SK-N-SH (cell line): ENCODE measurements at regions not wholly inside any gene's neighbourhood (a gene's known extent, or its start where the extent isn't known, plus 50 kb on each side); places are given as distances from the start of the nearest gene placed in this dataset.

Source experiments
- CTCF ChIA-PET: fragments of 300-600, 350-600 bp; formaldehyde crosslinking; extraction: SDS; loops from one replicate; lab custom pipeline; 2021; lab: Yijun Ruan, JAX
- POLR2A ChIA-PET: fragments of 350-600 bp; sonication (Branson Sonifier 250); formaldehyde crosslinking; extraction: SDS; loops from one replicate; lab custom pipeline; 2020; ENCODE audit warnings: antibody characterized with exemption, inconsistent platforms; lab: Yijun Ruan, JAX
- DNase-seq: peaks from one replicate; pipeline ENCODE4 v3.0.0; 2012
- H2AFZ ChIP-seq: fragments of 200-600 bp; sonication (generic); 2 replicates; pipeline ENCODE4 v1.8.1; 2016; ENCODE audit warnings: antibody characterized with exemption, mild to moderate bottlenecking, low read depth
- H3F3A ChIP-seq: fragments of 200-600 bp; sonication (generic); replicated peaks from 2 replicates; pipeline ENCODE3; 2016; ENCODE audit warnings: antibody characterized with exemption, mild to moderate bottlenecking; ENCODE audit not compliant: insufficient read depth
- H3K27ac ChIP-seq, 2 experiments: fragments of 200-500 bp in 1 of 2; fragments of 200-600 bp in 1 of 2; sonication (Bioruptor generic) in 1 of 2; sonication (generic), shearing (Covaris generic) in 1 of 2; 2 replicates each; pipeline versions ENCODE4 v1.5.1 to v1.6.1; 2014 to 2016; ENCODE audit warnings: low read depth in 2 of 2, inconsistent platforms in 1 of 2, low read length in 1 of 2, mild to moderate bottlenecking in 1 of 2, mixed read lengths in 1 of 2
- H3K27me3 ChIP-seq: fragments of 200-600 bp; sonication (generic), shearing (Covaris generic); 2 replicates; pipeline ENCODE4 v1.6.1; 2016; ENCODE audit warnings: mixed run types; ENCODE audit not compliant: insufficient read depth
- H3K36me3 ChIP-seq, 2 experiments: fragments of 200-500 bp in 1 of 2; fragments of 200-600 bp in 1 of 2; sonication (Bioruptor generic) in 1 of 2; sonication (generic) in 1 of 2; replicated peaks in 1 of 2; 2 replicates each; pipeline versions ENCODE3 to v1.5.1; 2014 to 2016; ENCODE audit warnings: low read length in 1 of 2, mild to moderate bottlenecking in 1 of 2; ENCODE audit not compliant: insufficient read depth in 2 of 2, control insufficient read depth in 1 of 2
- H3K4me1 ChIP-seq, 2 experiments: fragments of 200-500 bp in 1 of 2; fragments of 200-600 bp in 1 of 2; sonication (Bioruptor generic) in 1 of 2; sonication (generic), shearing (Covaris generic) in 1 of 2; 2 replicates each; pipeline versions ENCODE4 v1.5.1 to v1.6.1; 2014 to 2016; ENCODE audit warnings: low read depth in 1 of 2, low read length in 1 of 2, mixed run types in 1 of 2; ENCODE audit not compliant: insufficient read depth in 2 of 2, control insufficient read depth in 1 of 2
- H3K4me2 ChIP-seq: fragments of 200-600 bp; sonication (generic), shearing (Covaris generic); 2 replicates; pipeline ENCODE4 v1.6.1; 2017; ENCODE audit warnings: mixed run types
- H3K4me3 ChIP-seq, 2 experiments: fragments of 200-500 bp in 1 of 2; fragments of 200-600 bp in 1 of 2; sonication (Bioruptor generic) in 1 of 2; sonication (generic), shearing (Covaris generic) in 1 of 2; 2 replicates each; pipeline versions ENCODE4 v1.5.1 to v1.8.1; 2014 to 2016; ENCODE audit warnings: low read depth in 2 of 2, inconsistent platforms in 1 of 2, low read length in 1 of 2, mild to moderate bottlenecking in 1 of 2, mixed read lengths in 1 of 2, moderate library complexity in 1 of 2
- H3K79me2 ChIP-seq: fragments of 200-600 bp; sonication (generic); 2 replicates; pipeline ENCODE4 v1.8.1; 2017; ENCODE audit warnings: mild to moderate bottlenecking; ENCODE audit not compliant: insufficient read depth
- H3K9ac ChIP-seq: fragments of 200-600 bp; sonication (generic); 2 replicates; pipeline ENCODE4 v1.6.1; 2017; ENCODE audit warnings: mixed run types
- H3K9me2 ChIP-seq: fragments of 200-600 bp; sonication (generic); 2 replicates; pipeline ENCODE4 v1.6.1; 2017; ENCODE audit warnings: mixed run types
- H3K9me3 ChIP-seq: fragments of 200-600 bp; sonication (generic); 2 replicates; pipeline ENCODE4 v1.6.1; 2017; ENCODE audit warnings: mixed run types, mild to moderate bottlenecking, moderate library complexity
- H4K20me1 ChIP-seq: fragments of 200-600 bp; sonication (generic); 2 replicates; pipeline ENCODE4 v1.6.1; 2017; ENCODE audit warnings: mild to moderate bottlenecking, mixed run types; ENCODE audit not compliant: insufficient read depth
- ELF1 ChIP-seq: IDR thresholded peaks from 2 replicates; pipeline ENCODE4 v1.4.0; 2012
- EZH2phosphoT487 ChIP-seq: fragments of 200-600 bp; sonication (generic); IDR thresholded peaks from 2 replicates; pipeline ENCODE4 v1.6.1; 2017; ENCODE audit warnings: low read depth, mixed run types, mild to moderate bottlenecking, antibody characterized with exemption, moderate library complexity, borderline replicate concordance
- FOXM1 ChIP-seq: IDR thresholded peaks from 2 replicates; pipeline ENCODE4 v1.4.0; 2012; ENCODE audit warnings: low read depth, mild to moderate bottlenecking
- IRF3 ChIP-seq: fragments of 150-350 bp; IDR thresholded peaks from 2 replicates; pipeline ENCODE4 v1.6.1; 2016; ENCODE audit warnings: mild to moderate bottlenecking, low read depth, low read length
- JUND ChIP-seq: IDR thresholded peaks from 2 replicates; pipeline ENCODE4 v1.4.0; 2012
- REST ChIP-seq: IDR thresholded peaks from 2 replicates; pipeline ENCODE4 v1.6.1; 2012; ENCODE audit warnings: mild to moderate bottlenecking, low read depth, low read length, moderate library complexity
- RFX5 ChIP-seq: IDR thresholded peaks from 2 replicates; pipeline ENCODE4 v1.6.1; 2012; ENCODE audit warnings: mild to moderate bottlenecking, improper control_type of control experiment, low read length
- SIN3A ChIP-seq: IDR thresholded peaks from 2 replicates; pipeline ENCODE4 v1.6.1; 2012; ENCODE audit warnings: low read depth, mild to moderate bottlenecking, low read length, moderate library complexity, borderline replicate concordance
- TAF1 ChIP-seq: IDR thresholded peaks from 2 replicates; pipeline ENCODE4 v1.6.1; 2012; ENCODE audit warnings: low read depth, mild to moderate bottlenecking, low read length, moderate library complexity, borderline replicate concordance
- TEAD4 ChIP-seq: IDR thresholded peaks from 2 replicates; pipeline ENCODE4 v1.4.0; 2012; ENCODE audit warnings: mild to moderate bottlenecking, borderline replicate concordance; ENCODE audit not compliant: insufficient read depth
- USF2 ChIP-seq: fragments of 150-350 bp; IDR thresholded peaks from 2 replicates; pipeline ENCODE4 v1.6.1; 2017; ENCODE audit warnings: antibody characterized with exemption, low read length, low read depth, borderline replicate concordance
- WGBS: methylation state at CpG from one replicate; pipeline ENCODE4 v1.1.6; 2017; ENCODE audit warnings: low lambda C conversion rate; 5-methylcytosine and 5-hydroxymethylcytosine counted together

GRCh38 chr4:15364183-15364582 lies 63.6 kb upstream of the C1QTNF7 start:
- TF ChIP-seq IRF3: no peak
- TF ChIP-seq SIN3A: no peak
- no peak for TF ChIP-seq FOXM1
- no peak for TF ChIP-seq REST
- TF ChIP-seq JUND: no peak
- TF ChIP-seq ELF1: no peak
- TF ChIP-seq USF2: no peak
- no peak for TF ChIP-seq TAF1
- no peak for TF ChIP-seq RFX5
- no peak for TF ChIP-seq TEAD4
- Histone ChIP-seq H3K27me3 (no peaks in the 10 kb centered on the region), H3K9me3 (no peaks in the 10 kb centered on the region), H3K4me3 (no peak overlapping the region), H3K4me2 (no peak overlapping the region), H3K9ac (no peak overlapping the region), H4K20me1 (no peaks in the 10 kb centered on the region), H3K79me2 (no peaks in the 10 kb centered on the region), H3F3A (peaks cover 13% of the 10 kb centered on the region), H3K27ac (no peak overlapping the region), H3K9me2 (no peaks in the 10 kb centered on the region), H3K36me3 (peaks cover 0 to 4% of the 10 kb centered on the region in 2 experiments), H2AFZ (no peak overlapping the region), H3K4me1 (peaks cover 12% of the 10 kb centered on the region in 2 experiments; a peak in 3 of 4 replicates)
- ChIA-PET CTCF (interaction anchor here (0.7 to 1.0 kb wide), 2 partner anchors 31 to 75 kb away, joined by 3 to 4 read pairs; no protein-coding TSS in a partner anchor), POLR2A (no interaction called here)
- DNase-seq: no peak

- CTCF ChIA-PET: interaction anchor here (1.7 kb wide), 1 partner anchor 30 kb away, joined by 6 read pairs; no protein-coding TSS in a partner anchor
- no peaks in the 10 kb centered on the region for H3K27me3 ChIP-seq
Observed at GRCh38 chr4:15365641-15366040, 62.2 kb upstream of the C1QTNF7 start.

More at GRCh38 chr4:15365641-15366040, 62.2 kb upstream of the C1QTNF7 start:
- H3K27ac ChIP-seq: no peak overlapping the region
- 63% methylated on average over 1 of the region's 1 CpG for WGBS
- H2AFZ ChIP-seq: no peak overlapping the region
- peaks cover 23% of the 10 kb centered on the region for H3F3A ChIP-seq
- TF ChIP-seq EZH2phosphoT487: no peak
- H3K4me1 ChIP-seq: peaks cover 12% of the 10 kb centered on the region in 2 experiments; a peak in 3 of 4 replicates
- no peaks in the 10 kb centered on the region for H3K9me2 ChIP-seq
- POLR2A ChIA-PET: no interaction called here
- no peaks in the 10 kb centered on the region for H4K20me1 ChIP-seq
- peaks cover 0 to 4% of the 10 kb centered on the region in 2 experiments for H3K36me3 ChIP-seq
- DNase-seq: no peak
- H3K9me3 ChIP-seq: no peaks in the 10 kb centered on the region
- H3K4me3 ChIP-seq: no peak overlapping the region
- H3K4me2 ChIP-seq: no peak overlapping the region
- H3K79me2 ChIP-seq: no peaks in the 10 kb centered on the region
- no peak overlapping the region for H3K9ac ChIP-seq
